GM12872 (cell line): ENCODE measurements at regions not wholly inside any gene's neighbourhood (a gene's known extent, or its start where the extent isn't known, plus 50 kb on each side); places are given as distances from the start of the nearest gene placed in this dataset.

Source experiments
- TF ChIP-seq, protein P1 (sequence below): IDR thresholded peaks from 3 replicates; pipeline ENCODE4 v1.5.1; 2011; ENCODE audit warnings: low read depth, mild to moderate bottlenecking, low read length, moderate library complexity; ENCODE audit not compliant: insufficient read depth

DNA sequence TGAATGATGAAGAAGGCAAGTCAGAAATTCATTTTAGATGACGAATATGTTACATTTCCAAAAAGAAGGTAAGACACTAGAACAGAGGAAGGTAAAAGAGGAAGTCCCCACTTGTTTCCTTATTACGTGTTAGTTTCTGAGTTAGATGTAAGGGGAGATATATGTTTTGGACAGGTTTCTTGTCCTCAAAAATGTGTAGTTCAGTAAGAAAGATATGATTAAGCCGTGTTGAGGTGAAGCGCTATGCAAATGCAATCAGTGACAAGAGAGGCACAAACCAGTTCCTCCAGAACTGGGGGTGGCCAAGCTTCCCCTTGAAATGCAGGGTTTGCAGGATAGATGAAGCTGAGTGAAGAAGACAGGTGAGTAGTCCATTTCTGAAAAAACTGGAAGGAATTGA, 293.3 kb upstream of the RUNX1 start:
- TF ChIP-seq, protein P1, sequence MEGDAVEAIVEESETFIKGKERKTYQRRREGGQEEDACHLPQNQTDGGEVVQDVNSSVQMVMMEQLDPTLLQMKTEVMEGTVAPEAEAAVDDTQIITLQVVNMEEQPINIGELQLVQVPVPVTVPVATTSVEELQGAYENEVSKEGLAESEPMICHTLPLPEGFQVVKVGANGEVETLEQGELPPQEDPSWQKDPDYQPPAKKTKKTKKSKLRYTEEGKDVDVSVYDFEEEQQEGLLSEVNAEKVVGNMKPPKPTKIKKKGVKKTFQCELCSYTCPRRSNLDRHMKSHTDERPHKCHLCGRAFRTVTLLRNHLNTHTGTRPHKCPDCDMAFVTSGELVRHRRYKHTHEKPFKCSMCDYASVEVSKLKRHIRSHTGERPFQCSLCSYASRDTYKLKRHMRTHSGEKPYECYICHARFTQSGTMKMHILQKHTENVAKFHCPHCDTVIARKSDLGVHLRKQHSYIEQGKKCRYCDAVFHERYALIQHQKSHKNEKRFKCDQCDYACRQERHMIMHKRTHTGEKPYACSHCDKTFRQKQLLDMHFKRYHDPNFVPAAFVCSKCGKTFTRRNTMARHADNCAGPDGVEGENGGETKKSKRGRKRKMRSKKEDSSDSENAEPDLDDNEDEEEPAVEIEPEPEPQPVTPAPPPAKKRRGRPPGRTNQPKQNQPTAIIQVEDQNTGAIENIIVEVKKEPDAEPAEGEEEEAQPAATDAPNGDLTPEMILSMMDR, result no peak

DNA sequence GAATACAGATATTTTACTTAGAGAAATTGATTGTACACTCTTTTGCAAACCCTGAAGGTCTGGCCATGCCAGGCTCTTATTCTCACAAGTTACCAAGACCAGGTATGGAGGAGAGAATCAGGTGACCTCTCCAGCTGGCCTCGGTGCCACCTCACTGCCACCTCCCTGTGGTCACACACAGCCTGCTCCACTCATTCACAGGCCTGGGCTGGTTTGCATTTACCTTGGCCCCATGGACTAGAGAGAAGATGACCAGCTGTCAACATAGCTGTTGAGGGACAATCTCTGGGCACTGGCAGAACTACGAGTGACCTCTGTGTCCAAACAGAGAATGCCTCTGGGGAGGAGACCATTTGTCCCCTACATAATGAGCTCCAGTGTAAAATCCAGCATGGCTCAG, 291.2 kb upstream of the RUNX1 start:
- TF ChIP-seq, protein P1, result 0 out of 3 replicates have a peak, but pooled peaks have one; percentile 10

DNA sequence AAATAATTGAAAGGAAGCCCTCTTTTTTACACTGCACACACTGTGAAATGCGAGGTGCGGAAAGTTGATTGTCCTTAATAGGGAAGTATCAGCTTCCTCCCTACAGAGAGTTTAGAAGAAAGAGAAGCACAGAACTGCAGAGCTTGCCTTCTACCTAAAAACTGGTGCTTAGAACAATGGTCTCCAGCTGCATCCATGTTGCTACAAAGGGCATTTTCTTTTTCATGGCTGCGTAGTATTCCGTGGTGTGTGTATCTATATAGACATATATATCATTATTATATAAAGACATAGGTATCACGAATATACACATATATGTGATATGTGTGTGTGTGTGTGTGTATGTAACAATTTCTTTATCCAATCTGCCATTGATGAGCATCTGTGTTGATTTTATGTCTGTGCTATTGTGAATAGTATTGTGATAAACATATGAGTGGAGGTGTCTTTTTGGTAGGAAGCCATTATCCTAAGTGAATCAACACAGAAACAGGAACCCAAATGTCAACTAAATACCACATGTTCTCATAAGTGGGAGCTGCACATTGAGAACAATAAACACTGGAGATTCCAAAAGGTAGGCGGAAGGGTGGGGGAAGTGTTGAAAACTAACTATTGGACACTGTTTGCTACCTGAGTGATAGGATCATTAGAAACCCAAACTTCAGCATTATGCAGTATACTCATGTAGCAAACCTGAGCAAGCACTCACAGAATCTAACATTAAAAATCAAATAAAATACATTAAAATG, 290.0 kb upstream of the RUNX1 start:
- TF ChIP-seq, protein P1, result no peak

DNA sequence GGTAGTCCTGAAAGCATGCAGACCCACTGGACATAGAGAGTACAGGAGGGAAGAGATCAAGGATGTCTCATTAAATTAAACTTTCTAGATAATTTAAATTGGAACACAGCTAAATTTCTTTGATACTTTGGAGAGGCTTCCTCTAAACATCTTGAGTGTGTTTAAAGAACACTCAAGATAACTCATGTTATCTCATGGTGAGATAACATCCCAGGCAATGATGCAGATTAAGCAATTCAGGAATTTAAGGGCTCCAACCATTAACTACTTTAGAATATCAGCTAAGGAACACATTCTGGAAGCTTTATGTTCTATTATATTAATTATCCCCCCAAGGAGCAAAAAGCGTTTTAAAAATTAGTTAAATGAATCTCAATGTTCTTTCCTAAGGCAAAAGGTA, 289.2 kb upstream of the RUNX1 start:
- TF ChIP-seq, protein P1, result no peak

DNA sequence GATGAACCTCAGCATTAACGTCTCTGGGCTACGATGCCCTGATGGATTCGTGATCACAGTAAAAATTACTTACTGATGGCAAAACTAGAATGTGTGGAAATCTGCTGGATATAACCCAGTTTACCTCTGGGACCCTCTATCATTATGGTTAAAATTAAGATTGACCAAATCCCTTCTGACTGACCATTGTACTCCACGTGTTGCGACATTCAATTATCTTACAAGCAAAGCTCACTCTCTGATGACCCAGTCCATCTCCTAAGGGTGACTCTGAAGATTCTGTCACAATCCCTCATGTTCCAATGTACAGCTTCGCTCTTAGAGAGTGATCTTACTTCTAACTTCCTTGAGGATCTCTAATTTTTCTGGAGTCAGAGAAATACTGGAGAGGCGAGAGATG, 288.5 kb upstream of the RUNX1 start:
- TF ChIP-seq, protein P1, result no peak

DNA sequence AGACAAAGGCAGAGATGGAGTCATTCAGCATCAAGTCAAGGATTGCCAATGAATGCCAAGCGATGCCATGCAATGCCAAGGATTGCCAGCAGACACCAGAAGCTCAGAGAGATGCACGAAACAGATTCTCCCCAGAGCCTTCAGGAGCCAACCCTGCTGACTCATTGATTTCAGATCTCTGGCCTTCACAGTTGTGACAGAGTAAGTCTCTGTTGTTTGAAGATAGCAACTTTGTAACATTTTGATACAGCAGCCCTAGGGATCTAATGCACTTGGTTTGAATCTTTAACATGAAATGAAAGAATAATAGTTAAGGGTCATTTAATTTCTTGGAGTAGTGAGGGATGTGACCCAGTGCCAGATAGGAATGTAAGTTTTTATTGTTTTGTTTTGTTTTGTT, 287.4 kb upstream of the RUNX1 start:
- TF ChIP-seq, protein P1, result no peak

DNA sequence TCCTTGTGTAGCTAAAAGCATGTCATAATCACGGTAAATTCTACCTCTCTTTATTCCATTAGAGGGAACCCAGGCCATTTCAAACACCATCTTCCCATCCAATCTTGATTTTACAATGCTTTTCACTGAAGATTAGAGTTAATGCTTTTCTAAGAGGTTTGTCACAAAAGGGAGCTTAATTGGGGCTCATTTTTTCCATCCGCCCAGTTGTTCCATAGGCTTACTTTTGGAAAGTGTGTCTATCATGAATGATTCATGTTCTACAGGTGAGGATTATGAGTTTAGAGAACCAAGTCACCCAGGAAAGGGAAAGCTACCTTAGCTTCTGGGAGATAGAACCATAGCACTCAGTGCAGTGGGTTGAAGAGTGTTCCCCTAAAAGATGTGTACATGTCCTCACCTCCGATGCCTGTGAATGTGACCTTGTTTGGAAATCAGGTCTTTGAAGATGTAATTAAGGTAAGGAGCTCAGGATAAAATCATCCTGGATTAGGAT, 286.9 kb upstream of the RUNX1 start:
- TF ChIP-seq, protein P1, result no peak
